Upper lobe of left lung (tissue), 6 donors: ENCODE measurements at regions not wholly inside any gene's neighbourhood (a gene's known extent, or its start where the extent isn't known, plus 50 kb on each side); places are given as distances from the start of the nearest gene placed in this dataset.

Experiments
- ATAC-seq, 2 donors: fragments of 200-7000 bp; cut with Tn5 transposase; one replicate each; pipeline ENCODE4 v1.9.1; 2022; ENCODE audit warnings: mild to moderate bottlenecking in 2 of 2, moderate library complexity in 2 of 2; ENCODE audit not compliant: low FRiP score in 2 of 2
- DNase-seq, 2 donors: peaks; one replicate each; pipeline ENCODE4 v3.0.0-alpha.2; 2019 to 2020
- H3K27ac ChIP-seq, 4 donors: fragments of 200-600 bp; sonication (generic); one replicate each; pipeline ENCODE4 v1.5.1; 2016 to 2019
- H3K27me3 ChIP-seq, 4 donors: fragments of 200-600 bp; sonication (generic); one replicate each; pipeline ENCODE4 v1.5.1; 2017 to 2019
- H3K36me3 ChIP-seq, 4 donors: fragments of 200-600 bp; sonication (generic); one replicate each; pipeline ENCODE4 v1.5.1; 2016 to 2019
- H3K4me1 ChIP-seq, 4 donors: fragments of 200-600 bp; sonication (generic); one replicate each; pipeline ENCODE4 v1.5.1; 2018 to 2019
- H3K4me3 ChIP-seq, 4 donors: fragments of 200-600 bp; sonication (generic); one replicate each; pipeline ENCODE4 v1.5.1; 2017 to 2019; ENCODE audit warnings: mild to moderate bottlenecking in 2 of 4, moderate library complexity in 1 of 4
- H3K9me3 ChIP-seq, 4 donors: fragments of 200-600 bp; sonication (generic); one replicate each; pipeline ENCODE4 v1.5.1; 2018 to 2019
- EP300 ChIP-seq, 4 donors: sonication (generic); formaldehyde crosslinking; IDR thresholded peaks; one replicate each; pipeline ENCODE4 v1.5.1; 2017; ENCODE audit warnings: antibody characterized with exemption in 4 of 4, control low read depth in 2 of 4
- POLR2A ChIP-seq, 4 donors: fragments of 450-650 bp; IDR thresholded peaks; one replicate each; pipeline ENCODE4 v1.5.1; 2016 to 2017; ENCODE audit warnings: antibody characterized with exemption in 4 of 4, mild to moderate bottlenecking in 2 of 4
- POLR2AphosphoS5 ChIP-seq, 2 donors: sonication (generic); formaldehyde crosslinking; IDR thresholded peaks; one replicate each; pipeline ENCODE4 v1.5.1; 2017; ENCODE audit warnings: antibody characterized with exemption in 2 of 2
- WGBS, 2 donors: methylation state at CpG; one replicate each; pipeline ENCODE4 v1.1.5; 2017 to 2018; 5-methylcytosine and 5-hydroxymethylcytosine counted together
- TF ChIP-seq, protein P1 (sequence below), 6 experiments: fragments of 450-650 bp in 4 of 6; fragments of 200-600 bp in 2 of 6; sonication (generic) in 2 of 6; IDR thresholded peaks; one replicate each; pipeline ENCODE4 v1.5.1; 2016 to 2019; ENCODE audit warnings: antibody characterized with exemption in 6 of 6
- donor health status: DM: no; HTN: no; CAD: no; lungs with moderate emphysema.
- donor health status: DM: no; HTN: yes; CAD: no; lungs with severe emphysema.

DNA sequence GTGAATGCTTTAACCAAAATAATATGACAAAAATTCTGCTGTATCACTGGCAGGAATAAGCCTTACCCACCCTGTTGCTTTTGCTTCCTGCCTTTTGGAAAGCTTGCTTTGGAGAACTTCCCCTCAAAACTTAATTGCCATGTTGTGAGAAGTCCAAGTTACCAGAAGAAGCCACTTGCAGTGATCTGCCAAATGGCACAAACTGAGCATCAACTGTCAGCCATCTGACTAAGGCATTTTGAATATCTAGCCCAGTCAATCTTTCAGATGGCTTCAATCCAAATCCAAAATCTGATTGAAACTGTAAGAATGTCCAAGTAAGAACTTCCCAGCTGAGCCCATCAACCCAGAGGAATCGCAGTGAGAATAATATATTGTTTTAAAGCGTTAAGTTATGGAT is 216.5 kb upstream of the ZC3H15 start:
- no peaks in the 10 kb centered on the region for H3K27me3 ChIP-seq
- WGBS, 2 donors, result 95 to 96% methylated on average over 2 of the region's 2 CpGs
- H3K27ac ChIP-seq, result no peak overlapping the region
- H3K4me3 ChIP-seq, result no peak overlapping the region
- TF ChIP-seq POLR2AphosphoS5 (IDR thresholded peaks at IDR 0.05) (no peak), EP300 (IDR thresholded peaks at IDR 0.05) (no peak), POLR2A (IDR thresholded peaks at IDR 0.05) (no peak)
- TF ChIP-seq, protein P1, sequence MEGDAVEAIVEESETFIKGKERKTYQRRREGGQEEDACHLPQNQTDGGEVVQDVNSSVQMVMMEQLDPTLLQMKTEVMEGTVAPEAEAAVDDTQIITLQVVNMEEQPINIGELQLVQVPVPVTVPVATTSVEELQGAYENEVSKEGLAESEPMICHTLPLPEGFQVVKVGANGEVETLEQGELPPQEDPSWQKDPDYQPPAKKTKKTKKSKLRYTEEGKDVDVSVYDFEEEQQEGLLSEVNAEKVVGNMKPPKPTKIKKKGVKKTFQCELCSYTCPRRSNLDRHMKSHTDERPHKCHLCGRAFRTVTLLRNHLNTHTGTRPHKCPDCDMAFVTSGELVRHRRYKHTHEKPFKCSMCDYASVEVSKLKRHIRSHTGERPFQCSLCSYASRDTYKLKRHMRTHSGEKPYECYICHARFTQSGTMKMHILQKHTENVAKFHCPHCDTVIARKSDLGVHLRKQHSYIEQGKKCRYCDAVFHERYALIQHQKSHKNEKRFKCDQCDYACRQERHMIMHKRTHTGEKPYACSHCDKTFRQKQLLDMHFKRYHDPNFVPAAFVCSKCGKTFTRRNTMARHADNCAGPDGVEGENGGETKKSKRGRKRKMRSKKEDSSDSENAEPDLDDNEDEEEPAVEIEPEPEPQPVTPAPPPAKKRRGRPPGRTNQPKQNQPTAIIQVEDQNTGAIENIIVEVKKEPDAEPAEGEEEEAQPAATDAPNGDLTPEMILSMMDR (IDR thresholded peaks at IDR 0.05), result no peak
- no peaks in the 10 kb centered on the region for H3K9me3 ChIP-seq
- no peak for DNase-seq
- H3K4me1 ChIP-seq, result no peaks in the 10 kb centered on the region
- no peaks in the 10 kb centered on the region for H3K36me3 ChIP-seq
- ATAC-seq, result no peak

DNA sequence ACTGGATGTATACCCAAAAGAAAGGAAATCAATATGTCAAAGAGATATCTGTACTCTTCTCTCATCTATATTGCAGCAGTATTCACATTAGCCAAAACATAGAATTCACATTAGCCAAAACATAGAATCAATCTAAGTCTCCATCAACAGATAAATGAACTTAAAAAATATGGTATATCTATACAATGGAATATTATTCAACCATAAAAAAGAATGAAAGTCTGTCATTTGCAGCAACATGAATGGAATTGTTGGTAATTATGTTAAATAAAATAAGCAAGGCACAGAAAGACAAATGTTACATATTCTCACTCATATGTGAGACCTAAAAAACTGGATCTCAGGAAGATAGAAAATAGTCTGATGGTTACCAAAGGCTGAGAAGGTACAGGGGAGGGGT is 212.1 kb upstream of the ZC3H15 start:
- Histone ChIP-seq H3K36me3 (no peaks in the 10 kb centered on the region), H3K9me3 (no peaks in the 10 kb centered on the region), H3K4me3 (no peak overlapping the region), H3K4me1 (no peaks in the 10 kb centered on the region), H3K27me3 (no peaks in the 10 kb centered on the region), H3K27ac (no peak overlapping the region)
- no peak for TF ChIP-seq EP300 (IDR thresholded peaks at IDR 0.05)
- no peak for TF ChIP-seq POLR2AphosphoS5 (IDR thresholded peaks at IDR 0.05)
- TF ChIP-seq, protein P1 (IDR thresholded peaks at IDR 0.05), result no peak
- TF ChIP-seq POLR2A (IDR thresholded peaks at IDR 0.05), result no peak
- ATAC-seq (no peak), DNase-seq (no peak)

DNA sequence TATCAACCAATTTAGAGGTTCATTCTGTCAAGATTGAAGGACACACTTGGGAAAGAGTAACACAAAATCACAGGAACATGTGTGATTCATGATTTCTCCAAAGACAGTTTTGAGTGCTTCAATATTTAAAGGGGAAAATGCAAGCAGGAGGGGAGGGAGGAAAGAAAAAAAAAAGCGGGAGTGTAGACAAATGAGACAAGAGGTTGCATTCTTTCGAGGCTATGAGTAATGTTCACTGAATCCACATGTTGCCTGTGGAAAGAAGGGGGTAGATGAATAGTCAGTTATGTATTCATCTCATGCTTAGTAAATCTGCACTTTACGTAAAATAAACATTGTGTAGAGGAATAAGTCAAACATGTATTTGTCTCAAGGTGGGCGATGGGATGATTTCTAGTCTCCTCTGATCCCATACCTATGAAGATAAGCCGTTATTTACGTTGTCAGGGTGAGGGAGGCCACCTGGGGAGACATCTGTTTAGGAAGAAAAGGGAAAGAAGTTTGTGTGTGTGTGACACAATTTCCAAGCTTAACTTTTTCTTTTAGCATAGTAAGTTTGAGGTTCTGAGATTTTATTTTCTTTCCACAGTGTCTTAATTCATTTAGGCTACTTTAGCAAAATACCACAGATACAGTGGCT is 211.0 kb upstream of the ZC3H15 start:
- DNase-seq (no peak), ATAC-seq (no peak)
- H3K9me3 ChIP-seq, result no peaks in the 10 kb centered on the region
- TF ChIP-seq POLR2A (IDR thresholded peaks at IDR 0.05) (no peak), POLR2AphosphoS5 (IDR thresholded peaks at IDR 0.05) (no peak), EP300 (IDR thresholded peaks at IDR 0.05) (no peak)
- TF ChIP-seq, protein P1 (IDR thresholded peaks at IDR 0.05), result no peak
- H3K4me1 ChIP-seq, result no peaks in the 10 kb centered on the region
- no peak overlapping the region for H3K27ac ChIP-seq
- WGBS, 2 donors, result 65 to 68% methylated on average over 6 of the region's 6 CpGs
- H3K27me3 ChIP-seq, result no peaks in the 10 kb centered on the region
- no peak overlapping the region for H3K4me3 ChIP-seq
- no peaks in the 10 kb centered on the region for H3K36me3 ChIP-seq

DNA sequence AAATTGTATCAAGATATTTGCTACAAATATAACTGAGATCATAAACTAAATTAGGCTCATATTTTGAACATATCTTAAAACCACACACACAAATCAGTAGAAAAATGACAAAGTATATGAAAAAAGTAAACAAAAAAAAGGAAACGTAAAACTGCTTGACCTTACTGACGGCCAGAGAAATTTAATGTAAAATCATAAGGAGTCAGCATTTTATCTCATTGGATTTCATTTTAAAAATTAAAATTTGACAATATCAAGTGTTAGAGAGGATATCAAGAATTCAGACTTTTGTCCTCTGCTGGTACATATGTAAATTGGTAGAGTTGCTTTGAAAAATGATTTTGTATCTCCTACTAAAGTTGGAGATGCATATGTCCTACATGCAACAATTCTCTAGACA is 209.2 kb upstream of the ZC3H15 start:
- H3K27me3 ChIP-seq, result no peaks in the 10 kb centered on the region

More for the DNA sequence above, 209.2 kb upstream of the ZC3H15 start:
- H3K9me3 ChIP-seq, result no peaks in the 10 kb centered on the region
- no peak overlapping the region for H3K4me3 ChIP-seq
- no peaks in the 10 kb centered on the region for H3K4me1 ChIP-seq
- H3K36me3 ChIP-seq, result no peaks in the 10 kb centered on the region
- ATAC-seq, result no peak
- WGBS, 2 donors, result 85 to 88% methylated on average over 2 of the region's 2 CpGs
- no peak overlapping the region for H3K27ac ChIP-seq
- TF ChIP-seq EP300 (IDR thresholded peaks at IDR 0.05) (no peak), POLR2AphosphoS5 (IDR thresholded peaks at IDR 0.05) (no peak), POLR2A (IDR thresholded peaks at IDR 0.05) (no peak)
- TF ChIP-seq, protein P1 (IDR thresholded peaks at IDR 0.05), result no peak
- DNase-seq, result no peak
